Heart left ventricle (tissue), 16 donors: ENCODE measurements at regions not wholly inside any gene's neighbourhood (a gene's known extent, or its start where the extent isn't known, plus 50 kb on each side); places are given as distances from the start of the nearest gene placed in this dataset.

Experiments used
- ATAC-seq, 4 donors: fragments of 200-7000 bp; cut with Tn5 transposase; one replicate each; pipeline ENCODE4 v1.9.1; 2020 to 2022; ENCODE audit warnings: moderate library complexity in 4 of 4, mild to moderate bottlenecking in 3 of 4, moderate number of reproducible peaks in 1 of 4
- DNase-seq, 5 donors: peaks; one replicate each; pipeline ENCODE4 v3.0.0-alpha.2; 2020
- H3K27ac ChIP-seq, 12 donors: fragments of 200-600 bp; sonication (generic) in 4 of 12; one replicate each; pipeline versions ENCODE4 v1.5.0 to v1.8.0; 2016 to 2022; ENCODE audit warnings: mild to moderate bottlenecking in 2 of 12
- H3K27me3 ChIP-seq, 9 donors: fragments of 200-600 bp; sonication (generic) in 2 of 9; one replicate each; pipeline versions ENCODE4 v1.5.1 to v1.8.0; 2016 to 2022; ENCODE audit warnings: mild to moderate bottlenecking in 3 of 9
- H3K36me3 ChIP-seq, 9 donors: fragments of 200-600 bp; sonication (generic) in 2 of 9; one replicate each; pipeline versions ENCODE4 v1.5.0 to v1.8.0; 2018 to 2022; ENCODE audit warnings: mild to moderate bottlenecking in 2 of 9
- H3K4me1 ChIP-seq, 12 donors: fragments of 200-600 bp; sonication (generic) in 4 of 12; one replicate each; pipeline versions ENCODE4 v1.5.0 to v1.8.0; 2016 to 2022; ENCODE audit warnings: mild to moderate bottlenecking in 3 of 12
- H3K4me3 ChIP-seq, 12 donors: fragments of 200-600 bp; sonication (generic) in 4 of 12; one replicate each; pipeline versions ENCODE4 v1.5.0 to v1.8.0; 2017 to 2022; ENCODE audit warnings: mild to moderate bottlenecking in 9 of 12, moderate library complexity in 4 of 12
- H3K9me3 ChIP-seq, 12 donors: fragments of 200-600 bp; sonication (generic) in 4 of 12; one replicate each; pipeline versions ENCODE4 v1.5.0 to v1.8.0; 2016 to 2022; ENCODE audit warnings: mild to moderate bottlenecking in 1 of 12
- POLR2A ChIP-seq, 2 donors: fragments of 450-650 bp; IDR thresholded peaks; one replicate each; pipeline ENCODE4 v1.6.1; 2017; ENCODE audit warnings: antibody characterized with exemption in 2 of 2, mild to moderate bottlenecking in 2 of 2, moderate library complexity in 2 of 2
- WGBS, 4 donors: extraction: QIAGEN DNeasy Blood & Tissue Kit in 2 of 4; methylation state at CpG; one replicate each; pipeline versions ENCODE4 v1.1.5 to v1.1.7; 2013 to 2018; 5-methylcytosine and 5-hydroxymethylcytosine counted together
- intact Hi-C, 10 donors: fragments of 100-400 bp; cut with DNase I; formaldehyde crosslinking; loops; one replicate each; pipeline versions ENCODE4 v1.11.1 to v1.14.2; 2022
- TF ChIP-seq, protein P1 (sequence below), 12 donors: fragments of 200-600 bp; sonication (generic) in 4 of 12; IDR thresholded peaks; one replicate each; pipeline versions ENCODE4 v1.5.0 to v1.8.0; 2018 to 2022; ENCODE audit warnings: antibody characterized with exemption in 12 of 12, mild to moderate bottlenecking in 5 of 12
- donor health status: ischemic (EF 13 %, LVEDD 7.1; RV severe dilation, severe dysfunction).
- donor health status: healthy with polysubstance abuse.
- donor health status: DM: no; HTN: yes; CAD: no.
- donor health status: DM: no; HTN: no; CAD: no.
- donor health status: ischemic (EF 25% LVEDD 6.9; RV normal size, moderate dysfunction).
- donor health status: ischemic (EF 25% LVEDD 5.7; RV mildly dilated, moderate dysfunction).
- donor health status: healthy.
- donor health status: DM: yes; HTN: yes; CAD: no.
- donor health status: ischemic (EF 35%, LVEDD 5.7; RV mildly dilated, moderate dysfunction).
- donor health status: nonischemic (EF 11% LVEDD 7.7; RV severe dilation, severe dysfunction).
- donor health status: DM: yes; HTN: yes; CAD: no.
- donor health status: PGD.
- donor health status: ischemic (EF 29% LVEDD 5.4; RV normal size, mild dysfunction).
- donor health status: nonischemic (EF 23%, LVEDD 6.1; RV moderate dilation, normal function).

DNA sequence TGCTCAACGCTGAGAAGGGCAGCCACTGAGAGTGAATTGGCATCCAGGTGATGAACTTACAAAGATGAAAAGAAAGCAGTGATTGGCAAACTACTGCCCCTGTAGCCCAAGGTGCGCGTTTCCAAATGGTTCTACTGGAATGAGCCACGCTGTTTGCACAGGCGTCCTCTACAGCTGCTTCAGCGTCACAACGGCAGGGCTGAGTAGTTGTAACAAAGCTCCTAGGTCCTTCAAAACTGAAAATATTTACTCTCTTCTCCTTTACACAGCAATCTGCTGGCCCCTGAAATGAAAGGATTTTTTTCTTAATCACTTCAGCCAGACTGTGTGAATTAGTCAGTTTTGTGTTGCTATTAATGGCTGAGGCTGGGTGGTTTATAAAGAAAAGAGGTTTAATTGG lies 107.2 kb upstream of the FOXF1 start:
- DNase-seq: no peak
- H3K36me3 ChIP-seq: no peaks in the 10 kb centered on the region
- H3K27me3 ChIP-seq: peaks cover 0 to 51% (median 10%) of the 10 kb centered on the region in 9 donors
- intact Hi-C loops: no loop called here
- no peak overlapping the region for H3K4me3 ChIP-seq
- H3K27ac ChIP-seq: no peak overlapping the region
- WGBS, 4 donors: 94 to 98% (median 96%) methylated on average over 7 of the region's 7 CpGs
- TF ChIP-seq POLR2A (IDR thresholded peaks at IDR 0.05): no peak
- TF ChIP-seq, protein P1, sequence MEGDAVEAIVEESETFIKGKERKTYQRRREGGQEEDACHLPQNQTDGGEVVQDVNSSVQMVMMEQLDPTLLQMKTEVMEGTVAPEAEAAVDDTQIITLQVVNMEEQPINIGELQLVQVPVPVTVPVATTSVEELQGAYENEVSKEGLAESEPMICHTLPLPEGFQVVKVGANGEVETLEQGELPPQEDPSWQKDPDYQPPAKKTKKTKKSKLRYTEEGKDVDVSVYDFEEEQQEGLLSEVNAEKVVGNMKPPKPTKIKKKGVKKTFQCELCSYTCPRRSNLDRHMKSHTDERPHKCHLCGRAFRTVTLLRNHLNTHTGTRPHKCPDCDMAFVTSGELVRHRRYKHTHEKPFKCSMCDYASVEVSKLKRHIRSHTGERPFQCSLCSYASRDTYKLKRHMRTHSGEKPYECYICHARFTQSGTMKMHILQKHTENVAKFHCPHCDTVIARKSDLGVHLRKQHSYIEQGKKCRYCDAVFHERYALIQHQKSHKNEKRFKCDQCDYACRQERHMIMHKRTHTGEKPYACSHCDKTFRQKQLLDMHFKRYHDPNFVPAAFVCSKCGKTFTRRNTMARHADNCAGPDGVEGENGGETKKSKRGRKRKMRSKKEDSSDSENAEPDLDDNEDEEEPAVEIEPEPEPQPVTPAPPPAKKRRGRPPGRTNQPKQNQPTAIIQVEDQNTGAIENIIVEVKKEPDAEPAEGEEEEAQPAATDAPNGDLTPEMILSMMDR (IDR thresholded peaks at IDR 0.05): no peak
- ATAC-seq: no peak
- no peaks in the 10 kb centered on the region for H3K9me3 ChIP-seq
- H3K4me1 ChIP-seq: no peaks in the 10 kb centered on the region

DNA sequence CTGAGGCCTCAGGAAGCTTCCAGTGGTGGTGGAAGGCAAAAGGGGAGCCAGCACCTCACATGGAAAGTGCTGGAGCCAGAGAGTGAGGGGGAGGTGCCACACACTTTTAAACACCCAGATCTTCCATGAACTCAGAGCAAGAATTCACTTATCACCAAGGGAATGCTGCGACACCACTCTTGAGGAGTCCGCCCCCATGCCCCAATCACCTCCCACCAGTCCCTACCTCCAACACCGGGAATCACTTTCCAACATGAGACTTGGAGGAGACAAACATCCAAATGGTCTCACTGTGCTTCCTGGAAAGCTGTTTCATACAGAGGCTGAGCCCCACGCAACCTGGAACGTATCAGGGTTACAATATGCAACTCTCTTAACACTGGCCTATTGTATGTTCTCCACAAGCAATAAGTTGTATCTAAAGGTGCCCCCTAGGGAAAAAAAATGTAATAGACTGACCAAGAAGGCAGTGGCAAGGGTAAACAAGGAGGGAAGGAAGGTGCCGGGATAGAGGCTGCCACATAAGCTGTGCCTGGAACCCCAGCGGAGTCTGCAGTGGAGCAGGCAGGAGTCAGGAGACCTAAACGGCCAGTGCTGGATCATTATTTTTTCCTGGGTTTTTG lies 106.7 kb upstream of the FOXF1 start:
- ATAC-seq (no peak), DNase-seq (no peak)
- no peaks in the 10 kb centered on the region for H3K36me3 ChIP-seq
- no peaks in the 10 kb centered on the region for H3K9me3 ChIP-seq
- 70 to 85% (median 78%) methylated on average over 8 of the region's 8 CpGs for WGBS, 4 donors
- no peak overlapping the region for H3K4me3 ChIP-seq
- H3K4me1 ChIP-seq: no peaks in the 10 kb centered on the region
- intact Hi-C loops: no loop called here
- no peak overlapping the region for H3K27ac ChIP-seq
- no peak for TF ChIP-seq POLR2A (IDR thresholded peaks at IDR 0.05)
- TF ChIP-seq, protein P1 (IDR thresholded peaks at IDR 0.05): no peak
- H3K27me3 ChIP-seq: peaks cover 0 to 57% (median 14%) of the 10 kb centered on the region in 9 donors

DNA sequence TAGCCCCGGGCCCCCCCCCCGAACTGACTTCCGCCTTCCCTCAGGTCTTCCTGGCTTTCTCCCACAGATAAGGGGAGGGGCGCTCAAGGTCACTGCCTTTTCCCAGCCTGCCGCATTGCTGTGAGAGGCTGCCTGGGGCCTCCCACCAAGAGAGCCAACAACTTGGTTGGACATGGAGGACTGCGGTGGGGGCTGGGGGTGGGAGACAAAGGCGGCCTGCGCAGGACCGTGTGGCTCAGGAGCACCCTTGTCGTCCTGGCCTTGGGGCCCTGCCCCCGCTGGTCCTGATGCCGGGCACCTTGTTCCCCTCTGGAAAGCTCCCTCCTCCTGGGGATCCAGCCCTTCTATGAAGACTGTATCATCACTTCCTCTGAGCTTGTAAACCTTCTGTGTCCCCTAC lies 105.6 kb upstream of the FOXF1 start:
- Histone ChIP-seq H3K27ac (no peak overlapping the region), H3K9me3 (no peaks in the 10 kb centered on the region), H3K4me1 (no peaks in the 10 kb centered on the region), H3K27me3 (peaks cover 0 to 62% (median 16%) of the 10 kb centered on the region in 9 donors), H3K36me3 (no peaks in the 10 kb centered on the region), H3K4me3 (no peak overlapping the region)
- WGBS, 4 donors: 29 to 60% (median 48%) methylated on average over 5 to 12 of the region's 12 CpGs
- intact Hi-C loops: no loop called here
- no peak for DNase-seq
- no peak for TF ChIP-seq POLR2A (IDR thresholded peaks at IDR 0.05)
- TF ChIP-seq, protein P1 (IDR thresholded peaks at IDR 0.05): no peak
- ATAC-seq: no peak

DNA sequence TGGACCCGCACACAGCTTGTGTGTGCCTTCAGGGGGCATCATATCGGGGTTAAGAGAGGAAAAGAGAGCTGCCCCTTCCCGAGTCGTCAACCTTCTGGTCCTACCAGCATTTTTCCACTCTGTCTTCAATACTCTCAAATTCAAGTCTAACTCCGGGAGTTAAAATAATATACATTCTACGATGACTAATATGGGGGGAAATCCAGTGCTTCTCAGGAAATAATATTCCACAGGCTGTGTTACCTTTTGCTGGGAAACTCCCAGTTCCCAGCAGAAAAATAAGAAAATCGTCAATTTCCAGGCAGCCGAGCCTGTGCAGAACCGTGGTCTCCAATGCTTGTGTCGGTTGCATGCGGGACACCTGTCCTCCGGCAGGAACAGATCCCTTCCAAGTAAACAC lies 105.0 kb upstream of the FOXF1 start:
- H3K27me3 ChIP-seq: peaks cover 0 to 62% (median 16%) of the 10 kb centered on the region in 9 donors
- no peak overlapping the region for H3K27ac ChIP-seq
- ATAC-seq: no peak
- no peak for TF ChIP-seq POLR2A (IDR thresholded peaks at IDR 0.05)
- TF ChIP-seq, protein P1 (IDR thresholded peaks at IDR 0.05): no peak
- no peaks in the 10 kb centered on the region for H3K4me1 ChIP-seq
- 63 to 75% (median 73%) methylated on average over 12 of the region's 12 CpGs for WGBS, 4 donors
- intact Hi-C loops: no loop called here
- no peaks in the 10 kb centered on the region for H3K36me3 ChIP-seq
- H3K9me3 ChIP-seq: peaks cover 0 to under 1% (median 0%) of the 10 kb centered on the region in 12 donors
- H3K4me3 ChIP-seq: no peak overlapping the region
- no peak for DNase-seq
